ENCODE measurements at regions not wholly inside any gene's neighbourhood (a gene's known extent, or its start where the extent isn't known, plus 50 kb on each side); places are given as distances from the start of the nearest gene placed in this dataset.

GRCh38 chr14:62532181-62532580 lies 513.1 kb downstream of the KCNH5 start:
- no peak for TF ChIP-seq CTCF (IDR thresholded peaks at IDR 0.05)
- no peak for TF ChIP-seq EZH2 (IDR thresholded peaks at IDR 0.05; ENCODE audit: borderline replicate concordance, insufficient read depth, low read depth, low read length, poor library complexity, severe bottlenecking)
